ENCODE measurements at regions not wholly inside any gene's neighbourhood (a gene's known extent, or its start where the extent isn't known, plus 50 kb on each side); places are given as distances from the start of the nearest gene placed in this dataset.

DNA sequence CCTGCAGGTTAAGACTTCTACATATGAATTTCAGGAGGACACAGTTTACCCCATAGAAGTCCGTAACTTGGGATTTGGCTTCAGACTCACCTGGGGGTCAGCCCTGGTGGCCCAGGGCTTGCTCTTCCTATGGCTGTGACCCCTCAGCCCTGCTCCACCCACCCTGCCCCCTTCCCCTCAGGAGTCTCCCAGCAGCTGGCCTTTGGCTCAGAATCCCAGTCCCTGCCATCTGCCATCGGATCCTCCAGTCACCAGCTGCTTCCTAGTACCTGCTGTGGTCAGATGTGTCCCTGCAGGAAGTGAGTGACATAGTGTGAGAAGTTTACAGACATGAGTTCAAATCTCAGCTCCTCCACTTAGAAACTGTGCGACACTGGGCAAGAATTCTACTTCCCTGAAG lies 332.6 kb downstream of the NPHP4 start:
- no peak for DNase-seq (ENCODE audit: extremely low read depth, low read depth)
- TF ChIP-seq, protein P1, sequence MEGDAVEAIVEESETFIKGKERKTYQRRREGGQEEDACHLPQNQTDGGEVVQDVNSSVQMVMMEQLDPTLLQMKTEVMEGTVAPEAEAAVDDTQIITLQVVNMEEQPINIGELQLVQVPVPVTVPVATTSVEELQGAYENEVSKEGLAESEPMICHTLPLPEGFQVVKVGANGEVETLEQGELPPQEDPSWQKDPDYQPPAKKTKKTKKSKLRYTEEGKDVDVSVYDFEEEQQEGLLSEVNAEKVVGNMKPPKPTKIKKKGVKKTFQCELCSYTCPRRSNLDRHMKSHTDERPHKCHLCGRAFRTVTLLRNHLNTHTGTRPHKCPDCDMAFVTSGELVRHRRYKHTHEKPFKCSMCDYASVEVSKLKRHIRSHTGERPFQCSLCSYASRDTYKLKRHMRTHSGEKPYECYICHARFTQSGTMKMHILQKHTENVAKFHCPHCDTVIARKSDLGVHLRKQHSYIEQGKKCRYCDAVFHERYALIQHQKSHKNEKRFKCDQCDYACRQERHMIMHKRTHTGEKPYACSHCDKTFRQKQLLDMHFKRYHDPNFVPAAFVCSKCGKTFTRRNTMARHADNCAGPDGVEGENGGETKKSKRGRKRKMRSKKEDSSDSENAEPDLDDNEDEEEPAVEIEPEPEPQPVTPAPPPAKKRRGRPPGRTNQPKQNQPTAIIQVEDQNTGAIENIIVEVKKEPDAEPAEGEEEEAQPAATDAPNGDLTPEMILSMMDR (IDR thresholded peaks at IDR 0.05; ENCODE audit: low read depth, low read length), result no peak

DNA sequence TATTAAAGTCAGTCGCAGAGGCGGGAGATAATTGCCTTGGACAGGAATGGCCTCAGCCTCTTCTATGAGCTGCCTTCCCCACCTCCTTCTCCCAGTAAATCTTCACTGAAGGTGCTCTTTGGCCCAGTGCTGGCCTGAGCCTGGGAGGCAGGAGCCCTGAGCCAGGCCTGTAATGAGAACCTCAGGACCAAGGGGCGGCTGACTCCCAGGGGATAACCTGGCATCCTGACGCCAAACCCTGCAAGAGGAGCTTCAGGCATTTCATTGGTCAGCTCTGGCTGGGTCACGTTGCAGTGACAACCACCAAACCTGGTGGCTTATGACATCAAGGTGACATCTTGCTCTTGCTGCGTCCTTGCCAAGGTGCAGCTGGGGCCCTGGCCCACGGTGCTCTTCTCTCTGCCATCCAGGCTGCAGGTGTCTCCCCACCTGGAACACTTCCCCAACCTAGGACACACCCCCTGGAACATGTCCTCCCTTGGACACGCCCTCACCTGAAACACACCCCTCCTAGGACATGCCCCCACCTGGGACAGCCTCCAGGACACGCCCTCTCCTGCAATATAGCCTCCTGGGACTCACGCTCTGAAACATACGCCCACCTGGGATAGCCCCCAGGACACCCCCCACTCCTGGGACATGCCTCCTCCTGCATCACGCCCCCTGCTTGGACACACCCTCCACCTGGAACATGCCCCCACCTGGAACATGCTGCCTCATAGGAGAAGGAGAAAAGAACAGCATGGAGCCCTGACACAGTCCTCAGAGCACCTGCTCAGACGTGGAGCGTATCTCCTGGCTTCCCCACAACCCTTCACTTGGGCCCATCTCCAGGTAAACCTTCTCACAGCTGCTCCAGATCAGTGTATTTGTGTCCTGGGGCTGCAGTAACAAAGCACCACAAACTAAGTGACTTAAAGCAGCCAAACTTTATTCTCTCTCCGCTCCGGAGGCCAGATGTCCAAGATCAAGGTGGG lies 333.6 kb downstream of the NPHP4 start:
- no peak for DNase-seq (ENCODE audit: extremely low read depth, low read depth)
- TF ChIP-seq, protein P1 (IDR thresholded peaks at IDR 0.05; ENCODE audit: low read depth, low read length), result no peak

GRCh38 chr1:5651964-5652821 lies 340.0 kb downstream of the NPHP4 start:
- no peak for DNase-seq (ENCODE audit: extremely low read depth, low read depth)
- TF ChIP-seq, protein P1 (IDR thresholded peaks at IDR 0.05; ENCODE audit: low read depth, low read length), result no peak

DNA sequence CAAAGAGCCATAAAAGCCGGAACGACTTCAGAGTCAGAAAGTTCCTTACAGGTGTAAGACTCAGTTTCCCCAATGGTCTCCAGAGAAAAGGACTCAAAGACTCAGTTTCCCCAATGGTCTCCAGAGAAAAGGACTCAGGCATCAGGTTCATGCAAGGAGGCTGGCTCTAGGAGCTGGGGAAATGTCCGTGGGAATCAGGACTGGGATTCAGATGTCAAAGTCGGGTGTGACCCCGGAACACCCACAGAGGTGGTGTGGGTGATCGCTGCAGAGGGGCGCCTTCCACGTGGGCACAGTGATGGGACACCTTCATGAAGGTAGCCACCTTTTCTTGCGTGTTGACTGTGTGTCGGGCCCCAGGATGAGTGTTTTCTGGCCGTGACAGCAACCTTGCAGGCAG lies 340.8 kb downstream of the NPHP4 start:
- TF ChIP-seq, protein P1 (IDR thresholded peaks at IDR 0.05; ENCODE audit: low read depth, low read length), result no peak
- DNase-seq (ENCODE audit: extremely low read depth, low read depth), result no peak

DNA sequence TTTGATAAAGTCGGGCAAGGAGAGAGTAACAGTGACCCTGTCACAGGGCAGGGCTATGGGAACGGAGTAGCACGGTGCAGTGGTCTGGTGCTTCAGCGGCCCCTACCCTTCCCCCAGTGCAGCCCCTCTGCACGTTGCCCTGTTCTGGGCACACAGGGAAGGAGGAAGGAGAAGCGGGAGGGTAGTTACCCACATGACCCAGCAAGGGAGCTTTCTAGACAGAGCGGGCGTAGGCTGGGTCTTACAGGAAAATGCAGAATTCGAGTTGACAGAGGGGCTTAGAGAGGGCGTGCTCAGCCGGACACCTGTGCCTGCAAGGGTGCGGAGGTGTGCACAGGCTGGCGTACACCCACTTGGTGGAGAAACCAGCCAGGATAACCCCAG lies 341.2 kb downstream of the NPHP4 start:
- TF ChIP-seq, protein P1 (IDR thresholded peaks at IDR 0.05; ENCODE audit: low read depth, low read length), result no peak
- no peak for DNase-seq (ENCODE audit: extremely low read depth, low read depth)

- DNase-seq (ENCODE audit: extremely low read depth, low read depth), result no peak
- TF ChIP-seq, protein P1 (IDR thresholded peaks at IDR 0.05; ENCODE audit: low read depth, low read length), result no peak
These were observed 341.8 kb downstream of the NPHP4 start for GRCh38 chr1:5650283-5651026.

All from AG09319 (cell line).